ENCODE measurements at regions not wholly inside any gene's neighbourhood (a gene's known extent, or its start where the extent isn't known, plus 50 kb on each side); places are given as distances from the start of the nearest gene placed in this dataset.

GRCh38 chr4:123977641-123978081 is 581.1 kb downstream of the SPRY1 start:
- TF ChIP-seq EZH2 (IDR thresholded peaks at IDR 0.05; ENCODE audit: insufficient read depth, poor library complexity, severe bottlenecking) (no peak), EZH2phosphoT487 (IDR thresholded peaks at IDR 0.05; ENCODE audit: insufficient read depth, low read depth) (no peak)
